GM10266 (cell line): ENCODE measurements at regions not wholly inside any gene's neighbourhood (a gene's known extent, or its start where the extent isn't known, plus 50 kb on each side); places are given as distances from the start of the nearest gene placed in this dataset.

Experiments used
- DNase-seq: peaks from one replicate; pipeline ENCODE4 v3.0.0; 2012; ENCODE audit errors: extremely low spot score
- TF ChIP-seq, protein P1 (sequence below): IDR thresholded peaks from 2 replicates; pipeline ENCODE4 v1.5.1; 2012; ENCODE audit warnings: mild to moderate bottlenecking, low read depth; ENCODE audit not compliant: control insufficient read depth, insufficient read depth; ENCODE audit errors: missing control alignments

DNA sequence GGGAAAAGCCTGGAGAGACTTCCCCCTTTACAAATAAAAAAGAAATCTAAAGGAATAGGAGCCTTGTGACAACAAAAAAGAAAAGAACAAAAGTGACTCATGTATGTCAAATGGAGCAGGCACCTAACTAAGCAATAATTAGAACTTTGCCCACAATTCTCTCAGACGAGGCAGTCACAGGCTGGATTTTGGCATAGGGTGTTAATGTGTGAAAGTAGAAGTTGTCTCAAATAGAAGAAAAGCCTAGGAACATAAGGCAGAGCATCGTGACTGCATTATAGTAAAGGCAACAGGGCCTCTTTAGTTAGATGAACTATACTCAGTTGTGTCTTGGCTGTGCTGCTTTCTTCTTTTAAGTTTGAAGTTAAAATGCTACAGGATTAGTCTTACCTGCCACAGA, 219.9 kb upstream of the TMEM161B start:
- TF ChIP-seq, protein P1, sequence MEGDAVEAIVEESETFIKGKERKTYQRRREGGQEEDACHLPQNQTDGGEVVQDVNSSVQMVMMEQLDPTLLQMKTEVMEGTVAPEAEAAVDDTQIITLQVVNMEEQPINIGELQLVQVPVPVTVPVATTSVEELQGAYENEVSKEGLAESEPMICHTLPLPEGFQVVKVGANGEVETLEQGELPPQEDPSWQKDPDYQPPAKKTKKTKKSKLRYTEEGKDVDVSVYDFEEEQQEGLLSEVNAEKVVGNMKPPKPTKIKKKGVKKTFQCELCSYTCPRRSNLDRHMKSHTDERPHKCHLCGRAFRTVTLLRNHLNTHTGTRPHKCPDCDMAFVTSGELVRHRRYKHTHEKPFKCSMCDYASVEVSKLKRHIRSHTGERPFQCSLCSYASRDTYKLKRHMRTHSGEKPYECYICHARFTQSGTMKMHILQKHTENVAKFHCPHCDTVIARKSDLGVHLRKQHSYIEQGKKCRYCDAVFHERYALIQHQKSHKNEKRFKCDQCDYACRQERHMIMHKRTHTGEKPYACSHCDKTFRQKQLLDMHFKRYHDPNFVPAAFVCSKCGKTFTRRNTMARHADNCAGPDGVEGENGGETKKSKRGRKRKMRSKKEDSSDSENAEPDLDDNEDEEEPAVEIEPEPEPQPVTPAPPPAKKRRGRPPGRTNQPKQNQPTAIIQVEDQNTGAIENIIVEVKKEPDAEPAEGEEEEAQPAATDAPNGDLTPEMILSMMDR = no peak
- DNase-seq = no peak

DNA sequence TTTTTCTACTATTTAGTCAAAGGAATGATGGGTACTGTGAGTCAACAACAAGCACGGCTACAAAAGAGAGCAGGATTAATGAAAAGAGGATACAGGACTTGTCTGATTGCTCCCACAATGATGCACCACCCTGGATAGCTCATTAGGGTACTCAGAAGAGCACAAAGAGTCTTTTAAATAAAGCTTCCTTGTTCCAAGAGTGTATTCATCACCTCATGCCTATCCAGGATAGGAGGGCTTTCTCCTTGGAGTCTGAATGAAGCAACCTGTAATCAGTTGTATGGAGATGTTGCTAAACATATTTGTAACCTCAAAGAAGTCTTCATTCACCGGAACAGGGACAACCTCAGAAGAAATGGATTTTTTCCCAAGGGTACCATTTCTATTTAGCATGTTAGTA, 219.5 kb upstream of the TMEM161B start:
- TF ChIP-seq, protein P1 = no peak
- DNase-seq = no peak

DNA sequence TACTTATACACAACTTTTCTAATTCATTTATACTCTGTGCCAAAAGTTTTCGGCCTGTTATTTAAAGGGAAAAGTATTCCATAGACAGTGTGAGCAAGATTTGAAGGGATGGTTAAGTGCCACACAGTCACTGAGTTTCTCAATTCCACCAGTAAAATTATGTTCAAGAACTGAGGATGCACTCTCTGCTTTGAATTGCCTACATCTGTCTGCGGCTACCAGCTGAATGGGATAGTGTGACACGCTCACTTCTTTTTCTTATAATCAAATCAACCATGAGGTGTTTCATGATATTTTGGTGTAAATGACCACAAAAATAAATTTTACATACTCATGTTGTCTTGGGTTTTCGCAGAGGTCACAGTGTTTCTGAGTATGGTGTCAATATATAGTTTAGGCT, 218.4 kb upstream of the TMEM161B start:
- no peak for DNase-seq
- TF ChIP-seq, protein P1 = no peak

DNA sequence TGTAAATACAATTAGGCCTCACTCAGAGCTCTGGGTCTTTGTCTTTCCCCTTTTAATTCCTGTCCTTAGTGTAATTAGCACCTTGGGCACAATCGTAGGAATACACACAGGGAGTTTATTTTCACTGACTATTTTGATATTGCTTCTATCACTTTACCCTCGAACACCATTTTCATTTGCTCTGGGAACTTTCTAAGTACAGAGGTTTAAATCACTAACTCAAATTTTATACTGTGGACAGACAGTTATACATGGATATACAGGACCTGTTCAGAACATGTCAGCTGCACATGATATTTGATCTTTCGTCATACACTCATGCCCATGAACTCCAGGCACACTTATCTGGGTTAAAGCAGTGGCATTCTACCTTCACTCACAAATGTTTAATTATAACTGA, 217.8 kb upstream of the TMEM161B start:
- no peak for DNase-seq
- TF ChIP-seq, protein P1 = no peak

DNA sequence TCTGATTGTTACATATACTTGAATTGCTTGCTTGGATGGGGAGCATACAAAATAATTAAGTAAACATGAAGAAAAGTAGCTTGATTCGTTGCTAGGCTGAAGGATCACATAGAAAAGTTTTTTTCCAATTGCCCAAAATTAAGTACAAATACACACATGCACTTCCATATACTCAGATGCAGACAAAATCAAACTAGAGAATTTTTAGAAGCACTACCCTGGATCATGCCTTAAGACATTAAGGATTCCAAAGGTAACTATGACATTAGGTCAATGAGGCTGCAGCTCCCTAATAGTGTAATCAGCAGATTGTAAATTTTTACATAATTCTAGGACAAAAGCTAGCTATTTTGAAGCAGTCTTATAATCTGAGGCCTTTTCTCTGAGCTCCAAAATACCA, 216.9 kb upstream of the TMEM161B start:
- no peak for DNase-seq
- TF ChIP-seq, protein P1 = no peak

DNA sequence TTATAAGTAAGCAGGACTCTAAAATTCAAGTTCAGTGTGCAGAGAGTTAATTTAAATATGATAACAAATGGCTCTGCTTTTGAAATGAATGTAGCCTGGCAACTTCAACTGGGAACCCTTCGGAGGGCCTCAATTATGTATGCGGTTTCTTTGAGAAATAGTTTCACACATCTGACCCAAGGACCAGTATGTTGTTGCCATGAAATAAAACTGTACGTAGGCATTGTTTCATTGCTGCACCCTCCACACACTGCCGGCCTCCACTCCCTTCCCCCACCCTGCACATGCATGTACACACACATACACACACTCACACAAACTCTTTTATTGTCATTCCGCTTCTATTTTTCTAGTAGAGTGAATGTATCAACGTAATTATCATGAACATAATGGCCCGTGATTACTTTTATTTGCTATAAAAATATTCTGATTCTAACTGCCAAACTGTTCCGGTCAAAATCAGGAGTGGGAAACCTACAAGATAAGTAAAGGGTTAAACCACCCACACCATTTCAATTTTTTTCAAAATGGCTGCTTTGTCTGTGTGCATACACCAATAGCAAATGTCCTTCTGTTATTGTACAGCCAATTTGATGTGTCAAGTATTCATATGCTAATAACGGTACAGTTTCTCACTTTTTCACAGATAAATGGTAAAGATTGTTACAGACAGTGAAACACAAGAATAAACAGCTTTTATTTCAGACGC, 215.5 kb upstream of the TMEM161B start:
- TF ChIP-seq, protein P1 = no peak
- no peak for DNase-seq

DNA sequence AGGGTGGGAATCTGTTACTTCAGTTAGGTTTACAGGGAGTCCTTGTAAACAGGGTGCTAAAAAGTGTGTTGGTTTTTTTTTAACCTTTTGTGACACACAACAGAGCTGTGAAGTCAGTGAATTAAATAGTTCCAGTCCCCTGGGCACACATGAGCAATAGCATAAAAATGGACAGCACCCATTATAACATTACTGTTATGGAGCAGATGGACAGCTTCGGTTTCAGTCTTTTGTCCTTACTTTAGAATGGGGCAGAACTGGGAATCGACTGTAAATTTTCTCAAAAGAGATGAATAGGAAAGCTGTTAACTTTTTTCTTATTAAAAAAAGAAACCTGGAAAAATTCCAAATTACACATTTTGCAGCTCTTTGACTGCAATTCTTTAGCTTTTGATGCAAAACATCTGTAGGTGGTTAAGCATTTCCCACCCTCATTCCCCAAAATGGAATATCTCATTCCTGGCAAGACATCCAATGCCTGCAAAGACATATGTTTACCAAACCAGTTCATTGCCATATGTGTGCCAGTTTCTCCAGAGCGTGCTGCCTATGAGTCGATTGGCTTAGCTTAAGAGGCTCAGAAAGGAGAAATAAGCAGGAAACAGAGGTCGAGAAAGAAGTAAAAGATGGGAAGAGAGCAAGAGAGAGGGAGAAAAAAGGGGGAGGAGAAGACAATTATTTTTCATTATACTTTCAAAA, 212.3 kb upstream of the TMEM161B start:
- TF ChIP-seq, protein P1 = no peak
- DNase-seq = no peak
